Spleen (tissue), 11 donors: ENCODE measurements at regions not wholly inside any gene's neighbourhood (a gene's known extent, or its start where the extent isn't known, plus 50 kb on each side); places are given as distances from the start of the nearest gene placed in this dataset.
"Not testable (repeated sequence)": the region's sequence is repeated elsewhere in the genome, so short reads cannot be mapped to it uniquely, and the experiment has no call there.

Experiments used
- DNase-seq: peaks from one replicate; pipeline ENCODE4 v3.0.0-alpha.2; 2020
- H3K27ac ChIP-seq, 8 donors: fragments of 200-600 bp; sonication (generic) in 7 of 8; 1 replicate in 4 of 8; 2 replicates in 4 of 8; pipeline versions ENCODE4 v1.5.0 to v1.8.0; 2016 to 2021; ENCODE audit warnings: inconsistent platforms in 4 of 8, mild to moderate bottlenecking in 4 of 8, moderate library complexity in 1 of 8
- H3K27me3 ChIP-seq, 7 donors: fragments of 200-600 bp; sonication (generic) in 6 of 7; replicated peaks in 1 of 7; 1 replicate in 4 of 7; 2 replicates in 3 of 7; pipeline versions ENCODE4 v1.5.0 to v1.8.0; 2016 to 2021; ENCODE audit warnings: inconsistent platforms in 3 of 7, mild to moderate bottlenecking in 1 of 7
- H3K36me3 ChIP-seq, 6 donors: fragments of 200-600 bp; sonication (generic) in 5 of 6; 1 replicate in 4 of 6; 2 replicates in 2 of 6; pipeline versions ENCODE4 v1.5.0 to v1.8.0; 2016 to 2021; ENCODE audit warnings: inconsistent platforms in 2 of 6
- H3K4me1 ChIP-seq, 6 donors: fragments of 200-600 bp; sonication (generic) in 5 of 6; 1 replicate in 3 of 6; 2 replicates in 3 of 6; pipeline versions ENCODE4 v1.5.0 to v1.8.0; 2016 to 2021; ENCODE audit warnings: inconsistent platforms in 3 of 6
- H3K4me3 ChIP-seq, 8 donors: fragments of 200-600 bp; sonication (generic) in 7 of 8; 1 replicate in 4 of 8; 2 replicates in 4 of 8; pipeline versions ENCODE4 v1.5.0 to v1.8.0; 2016 to 2021; ENCODE audit warnings: inconsistent platforms in 4 of 8, mild to moderate bottlenecking in 4 of 8, moderate library complexity in 2 of 8
- H3K9me3 ChIP-seq, 8 donors: fragments of 200-600 bp; sonication (generic) in 7 of 8; 1 replicate in 4 of 8; 2 replicates in 4 of 8; pipeline versions ENCODE4 v1.5.0 to v1.8.0; 2016 to 2021; ENCODE audit warnings: inconsistent platforms in 4 of 8
- POLR2A ChIP-seq, 3 donors: fragments of 450-650 bp; IDR thresholded peaks; one replicate each; pipeline ENCODE4 v1.5.1; 2017; ENCODE audit warnings: antibody characterized with exemption in 3 of 3, mild to moderate bottlenecking in 1 of 3
- POLR2AphosphoS5 ChIP-seq, 3 donors: sonication (generic); formaldehyde crosslinking; IDR thresholded peaks; one replicate each; pipeline ENCODE4 v1.5.1; 2017; ENCODE audit warnings: antibody characterized with exemption in 3 of 3
- WGBS, 5 donors: extraction: QIAGEN DNeasy Blood & Tissue Kit in 3 of 5; methylation state at CpG; one replicate each; pipeline versions ENCODE4 v1.1.5 to v1.1.7; 2013 to 2018; 5-methylcytosine and 5-hydroxymethylcytosine counted together
- intact Hi-C: fragments of 100-400 bp; cut with DNase I; formaldehyde crosslinking; loops from one replicate; pipeline ENCODE4 v1.15.0; 2023; ENCODE audit warnings: low total_unique reads
- TF ChIP-seq, protein P1 (sequence below), 11 experiments: fragments of 200-600 bp in 7 of 11; fragments of 450-650 bp in 4 of 11; sonication (generic) in 4 of 11; IDR thresholded peaks in 8 of 11; conservative IDR thresholded peaks in 3 of 11; 1 replicate in 7 of 11; 2 replicates in 4 of 11; pipeline versions ENCODE4 v1.4.0 to v1.8.0; 2016 to 2021; ENCODE audit warnings: antibody characterized with exemption in 11 of 11, inconsistent platforms in 4 of 11, mild to moderate bottlenecking in 1 of 11
- donor health status: healthy with polysubstance abuse.
- donor health status: DM: no; HTN: no; CAD: no; lungs with moderate emphysema.
- donor health status: DM: no; HTN: no; CAD: no.
- donor health status: Bipolar disorder and iron deficiency.
- donor health status: healthy.
- donor health status: DM: no; HTN: no; CAD: no.
- donor health status: DM: yes; HTN: yes; CAD: no.

DNA sequence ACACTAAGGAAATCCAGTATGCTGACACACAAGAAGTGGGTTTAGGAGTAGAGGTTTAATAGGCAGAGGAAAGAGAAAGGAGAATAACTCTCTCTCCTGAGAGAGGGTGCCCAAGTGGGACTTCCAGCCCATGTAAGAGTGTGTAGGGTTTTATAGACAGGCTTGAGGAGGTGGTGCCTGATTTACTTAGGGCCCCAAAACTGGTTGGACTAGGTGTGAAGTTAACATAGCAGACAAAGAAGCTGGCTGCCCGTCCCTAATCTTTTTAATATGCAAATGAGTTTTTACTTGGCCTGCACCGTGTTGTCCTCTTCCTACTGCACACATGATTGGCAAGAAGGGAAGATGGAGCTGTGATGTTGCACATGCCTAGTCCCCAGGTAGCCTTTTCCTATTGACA is 752.5 kb upstream of the SLITRK5 start:
- DNase-seq, result no peak
- TF ChIP-seq, protein P1, sequence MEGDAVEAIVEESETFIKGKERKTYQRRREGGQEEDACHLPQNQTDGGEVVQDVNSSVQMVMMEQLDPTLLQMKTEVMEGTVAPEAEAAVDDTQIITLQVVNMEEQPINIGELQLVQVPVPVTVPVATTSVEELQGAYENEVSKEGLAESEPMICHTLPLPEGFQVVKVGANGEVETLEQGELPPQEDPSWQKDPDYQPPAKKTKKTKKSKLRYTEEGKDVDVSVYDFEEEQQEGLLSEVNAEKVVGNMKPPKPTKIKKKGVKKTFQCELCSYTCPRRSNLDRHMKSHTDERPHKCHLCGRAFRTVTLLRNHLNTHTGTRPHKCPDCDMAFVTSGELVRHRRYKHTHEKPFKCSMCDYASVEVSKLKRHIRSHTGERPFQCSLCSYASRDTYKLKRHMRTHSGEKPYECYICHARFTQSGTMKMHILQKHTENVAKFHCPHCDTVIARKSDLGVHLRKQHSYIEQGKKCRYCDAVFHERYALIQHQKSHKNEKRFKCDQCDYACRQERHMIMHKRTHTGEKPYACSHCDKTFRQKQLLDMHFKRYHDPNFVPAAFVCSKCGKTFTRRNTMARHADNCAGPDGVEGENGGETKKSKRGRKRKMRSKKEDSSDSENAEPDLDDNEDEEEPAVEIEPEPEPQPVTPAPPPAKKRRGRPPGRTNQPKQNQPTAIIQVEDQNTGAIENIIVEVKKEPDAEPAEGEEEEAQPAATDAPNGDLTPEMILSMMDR (IDR thresholded peaks at IDR 0.05 in 8 of 11, conservative IDR thresholded peaks at IDR 0.05 in 3 of 11), result no peak
- no peak for TF ChIP-seq POLR2A (IDR thresholded peaks at IDR 0.05)
- TF ChIP-seq POLR2AphosphoS5 (IDR thresholded peaks at IDR 0.05), result no peak
- 47 to 72% (median 67%) methylated on average over 2 of the region's 2 CpGs for WGBS, 5 donors
- no peaks in the 10 kb centered on the region for H3K27me3 ChIP-seq
- no peaks in the 10 kb centered on the region for H3K36me3 ChIP-seq
- no peak overlapping the region for H3K27ac ChIP-seq
- H3K9me3 ChIP-seq, result peaks cover 0 to 9% (median 0%) of the 10 kb centered on the region in 8 donors
- H3K4me1 ChIP-seq, result no peaks in the 10 kb centered on the region
- H3K4me3 ChIP-seq, result no peak overlapping the region
- intact Hi-C loops, result no loop called here

DNA sequence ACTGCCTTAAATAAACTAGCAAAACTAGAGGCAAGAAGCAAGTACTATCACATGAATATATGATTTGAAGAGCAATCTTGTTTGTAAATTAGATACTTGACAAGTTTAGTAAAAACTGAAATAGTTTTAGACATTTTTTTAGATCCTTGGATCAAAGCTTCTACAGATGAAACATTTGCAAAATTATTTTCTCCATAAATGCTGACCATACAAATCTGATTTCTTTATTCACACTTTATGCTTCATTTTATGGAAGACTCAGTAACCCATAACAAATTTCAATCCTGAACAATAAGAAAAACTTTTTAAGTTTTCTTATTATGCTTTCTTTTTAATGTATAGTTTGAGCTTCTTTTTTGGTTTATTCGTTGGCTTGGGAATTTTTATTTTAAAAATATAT is 750.2 kb upstream of the SLITRK5 start:
- Histone ChIP-seq H3K27me3 (no peaks in the 10 kb centered on the region), H3K4me3 (no peak overlapping the region), H3K27ac (no peak overlapping the region), H3K4me1 (no peaks in the 10 kb centered on the region), H3K36me3 (no peaks in the 10 kb centered on the region), H3K9me3 (no peaks in the 10 kb centered on the region)
- TF ChIP-seq POLR2AphosphoS5 (IDR thresholded peaks at IDR 0.05) (no peak), POLR2A (IDR thresholded peaks at IDR 0.05) (no peak)
- TF ChIP-seq, protein P1 (IDR thresholded peaks at IDR 0.05 in 8 of 11, conservative IDR thresholded peaks at IDR 0.05 in 3 of 11), result no peak
- intact Hi-C loops, result no loop called here
- WGBS, 5 donors, result 73 to 88% (median 79%) methylated on average over 1 of the region's 1 CpG
- no peak for DNase-seq

DNA sequence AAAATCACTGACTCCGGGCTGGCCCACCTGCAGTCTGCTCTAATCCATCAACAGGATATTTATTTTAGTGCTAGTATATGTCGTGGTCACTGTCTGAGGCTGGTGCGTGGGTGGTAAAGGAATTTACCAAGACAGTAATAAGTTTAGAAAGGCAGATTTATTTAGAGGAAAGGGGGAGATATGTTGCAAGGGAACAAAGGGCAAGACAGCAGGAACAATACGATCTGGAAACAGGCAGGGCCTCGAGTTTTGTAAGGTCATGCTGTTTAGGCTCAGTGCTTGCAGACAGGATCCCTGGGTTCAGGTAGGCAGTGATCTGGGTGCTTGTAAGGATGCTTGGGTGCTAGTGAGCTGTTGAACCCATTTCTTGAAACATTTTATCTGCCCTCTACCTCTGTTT is 748.2 kb upstream of the SLITRK5 start:
- 43 to 67% (median 56%) methylated on average over 5 of the region's 5 CpGs for WGBS, 5 donors
- Histone ChIP-seq H3K27me3 (no peaks in the 10 kb centered on the region), H3K36me3 (no peaks in the 10 kb centered on the region), H3K9me3 (peaks cover 0 to 10% (median 0%) of the 10 kb centered on the region in 8 donors), H3K4me1 (no peaks in the 10 kb centered on the region), H3K4me3 (no peak overlapping the region), H3K27ac (no peak overlapping the region)
- TF ChIP-seq POLR2AphosphoS5 (IDR thresholded peaks at IDR 0.05), result no peak
- TF ChIP-seq, protein P1 (IDR thresholded peaks at IDR 0.05 in 8 of 11, conservative IDR thresholded peaks at IDR 0.05 in 3 of 11), result no peak
- TF ChIP-seq POLR2A (IDR thresholded peaks at IDR 0.05), result no peak
- intact Hi-C loops, result no loop called here
- DNase-seq, result no peak

DNA sequence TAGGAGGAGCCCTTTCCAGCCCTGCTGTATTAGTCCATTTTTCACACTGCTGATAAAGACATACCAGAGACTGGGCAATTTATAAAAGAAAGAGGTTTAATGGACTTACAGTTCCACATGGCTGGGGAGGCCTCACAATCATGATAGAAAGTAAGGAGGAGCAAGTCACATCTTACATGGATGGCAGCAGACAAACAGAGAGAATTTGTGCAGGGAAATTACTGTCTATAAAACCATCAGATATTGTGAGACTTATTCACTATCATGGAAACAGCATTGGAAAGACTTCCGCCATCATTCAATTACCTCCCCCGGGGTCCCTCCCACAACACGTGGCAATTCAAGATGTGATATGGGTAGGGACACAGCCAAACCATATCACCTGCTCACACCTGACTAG is 744.3 kb upstream of the SLITRK5 start:
- H3K27me3 ChIP-seq, H3K36me3 ChIP-seq, DNase-seq, H3K4me1 ChIP-seq, intact Hi-C loops, H3K4me3 ChIP-seq, H3K27ac ChIP-seq: not testable (repeated sequence)
- 87 to 94% (median 91%) methylated on average over 3 of the region's 3 CpGs for WGBS, 5 donors
- H3K9me3 ChIP-seq, result peaks cover 0 to 10% (median 0%) of the 10 kb centered on the region in 8 donors

DNA sequence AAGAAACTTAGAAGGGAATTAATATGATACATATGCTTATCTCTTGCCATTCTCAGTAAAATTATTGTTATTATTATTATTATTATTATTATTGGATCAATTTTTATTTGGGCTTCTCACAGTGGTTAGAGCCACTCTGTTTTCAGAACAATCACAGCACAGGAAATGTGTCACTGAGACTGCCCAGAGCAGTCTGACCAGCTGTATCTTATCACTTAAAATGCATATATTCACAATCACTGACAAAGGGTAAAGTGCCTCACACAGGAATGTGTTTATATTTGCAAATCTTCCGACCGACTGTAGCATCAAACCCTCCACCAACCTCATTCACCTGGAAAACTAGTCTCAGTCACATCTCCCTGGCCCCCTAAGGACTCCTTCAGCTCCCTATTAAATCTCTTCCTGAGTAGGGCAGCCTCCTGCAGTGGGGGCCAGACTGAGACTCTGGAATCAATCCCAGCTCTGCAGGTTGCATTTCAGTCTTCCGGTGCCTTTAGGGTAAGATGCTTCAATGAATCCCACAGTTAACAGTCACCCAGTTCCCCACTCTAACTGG is 738.3 kb upstream of the SLITRK5 start:
- WGBS, 5 donors, result 54 to 70% (median 65%) methylated on average over 3 of the region's 3 CpGs
- no peaks in the 10 kb centered on the region for H3K4me1 ChIP-seq
- intact Hi-C loops, result no loop called here

More for the DNA sequence above, 738.3 kb upstream of the SLITRK5 start:
- TF ChIP-seq POLR2A (IDR thresholded peaks at IDR 0.05), result no peak
- no peak for TF ChIP-seq POLR2AphosphoS5 (IDR thresholded peaks at IDR 0.05)
- TF ChIP-seq, protein P1 (IDR thresholded peaks at IDR 0.05 in 8 of 11, conservative IDR thresholded peaks at IDR 0.05 in 3 of 11), result no peak
- no peak overlapping the region for H3K27ac ChIP-seq
- no peaks in the 10 kb centered on the region for H3K27me3 ChIP-seq
- no peak for DNase-seq
- no peak overlapping the region for H3K4me3 ChIP-seq
- H3K36me3 ChIP-seq, result no peaks in the 10 kb centered on the region
- no peaks in the 10 kb centered on the region for H3K9me3 ChIP-seq
